BLaER1 treated with 17β-estradiol and CSF1 and Interleukin-3, amounts not matched to agents 10 nM and 100 nM (cell line): ENCODE measurements at regions not wholly inside any gene's neighbourhood (a gene's known extent, or its start where the extent isn't known, plus 50 kb on each side); places are given as distances from the start of the nearest gene placed in this dataset.
A peak's percentile ranks its signal among the peaks of the same experiment; 100 is the strongest.

Source experiments
- H3K27ac ChIP-seq, 11 experiments: shearing (Covaris generic); formaldehyde crosslinking; 2 replicates each; pipeline ENCODE4 v1.8.1; 2022
- H3K27me3 ChIP-seq, 11 experiments: shearing (Covaris generic); formaldehyde crosslinking; 2 replicates each; pipeline ENCODE4 v1.8.1; 2022
- H3K36me3 ChIP-seq, 11 experiments: shearing (Covaris generic); formaldehyde crosslinking; 2 replicates each; pipeline ENCODE4 v1.8.1; 2022
- H3K4me1 ChIP-seq, 10 experiments: shearing (Covaris generic); formaldehyde crosslinking; 2 replicates each; pipeline ENCODE4 v1.8.1; 2022
- H3K4me2 ChIP-seq, 11 experiments: shearing (Covaris generic); formaldehyde crosslinking; 2 replicates each; pipeline ENCODE4 v1.8.1; 2022
- H3K4me3 ChIP-seq, 10 experiments: shearing (Covaris generic); formaldehyde crosslinking; 2 replicates each; pipeline ENCODE4 v1.8.1; 2022
- H3K9ac ChIP-seq, 11 experiments: shearing (Covaris generic); formaldehyde crosslinking; 2 replicates each; pipeline ENCODE4 v1.8.1; 2022
- H3K9me3 ChIP-seq, 11 experiments: shearing (Covaris generic); formaldehyde crosslinking; replicated peaks in 1 of 11; 2 replicates each; pipeline ENCODE4 v1.8.1; 2022
- H4K20me1 ChIP-seq, 11 experiments: shearing (Covaris generic); formaldehyde crosslinking; 2 replicates each; pipeline ENCODE4 v1.8.1; 2022
- Cebpa-rat ChIP-seq, 11 experiments: shearing (Covaris generic); IDR thresholded peaks; 2 replicates each; pipeline ENCODE4 v1.8.1; 2022

GRCh38 chr12:61871485-61871810 lies 388.8 kb upstream of the USP15 start:
- Histone ChIP-seq H3K4me3 (peak overlapping the region in 2 of 10 experiments; percentile 1 to 6; a peak in 2 of 20 replicates), H3K4me1 (peaks cover 18 to 50% (median 29%) of the 10 kb centered on the region in 10 experiments), H3K9ac (peak overlapping the region in 7 of 11 experiments; percentile 35 to 59 (median 55); a peak in 11 of 22 replicates), H3K36me3 (no peaks in the 10 kb centered on the region), H3K27ac (peak overlapping the region; percentile 6 to 80 (median 67); a peak in 21 of 22 replicates), H3K9me3 (peaks cover 0 to 8% (median 0%) of the 10 kb centered on the region in 11 experiments; a peak in 4 of 22 replicates), H3K27me3 (no peaks in the 10 kb centered on the region), H4K20me1 (no peaks in the 10 kb centered on the region), H3K4me2 (peak overlapping the region; percentile 58 to 82 (median 71))
- TF ChIP-seq Cebpa-rat (IDR thresholded peaks at IDR 0.05), result no peak

GRCh38 chr12:61879229-61879628 lies 381.0 kb upstream of the USP15 start:
- Histone ChIP-seq H3K4me1 (no peaks in the 10 kb centered on the region), H3K9me3 (peaks cover 0 to 5% (median 0%) of the 10 kb centered on the region in 11 experiments; a peak in 1 of 22 replicates), H3K9ac (no peak overlapping the region), H3K27ac (no peak overlapping the region), H4K20me1 (no peaks in the 10 kb centered on the region), H3K27me3 (no peaks in the 10 kb centered on the region), H3K36me3 (no peaks in the 10 kb centered on the region), H3K4me2 (no peak overlapping the region), H3K4me3 (no peak overlapping the region)
- no peak for TF ChIP-seq Cebpa-rat (IDR thresholded peaks at IDR 0.05)

- H4K20me1 ChIP-seq, result no peaks in the 10 kb centered on the region
- no peak overlapping the region for H3K9ac ChIP-seq
- no peak overlapping the region for H3K4me2 ChIP-seq
- no peak overlapping the region for H3K4me3 ChIP-seq
- peaks cover 0 to 5% (median 0%) of the 10 kb centered on the region in 11 experiments; a peak in 1 of 22 replicates for H3K9me3 ChIP-seq
- no peak overlapping the region for H3K27ac ChIP-seq
- no peaks in the 10 kb centered on the region for H3K36me3 ChIP-seq
- H3K27me3 ChIP-seq, result no peaks in the 10 kb centered on the region
- no peak for TF ChIP-seq Cebpa-rat (IDR thresholded peaks at IDR 0.05)
- no peaks in the 10 kb centered on the region for H3K4me1 ChIP-seq
These were observed 380.0 kb upstream of the USP15 start for GRCh38 chr12:61880186-61880585.

GRCh38 chr12:61891632-61892031 lies 368.6 kb upstream of the USP15 start:
- Histone ChIP-seq H3K9ac (no peak overlapping the region), H3K9me3 (no peaks in the 10 kb centered on the region), H3K4me2 (peak overlapping the region in 2 of 11 experiments; percentile 38 to 43; a peak in 3 of 22 replicates), H3K27me3 (no peaks in the 10 kb centered on the region), H3K4me1 (peaks cover 0 to 8% (median 0%) of the 10 kb centered on the region in 10 experiments; a peak in 4 of 20 replicates), H4K20me1 (no peaks in the 10 kb centered on the region), H3K27ac (no peak overlapping the region), H3K36me3 (no peaks in the 10 kb centered on the region), H3K4me3 (no peak overlapping the region)
- TF ChIP-seq Cebpa-rat (IDR thresholded peaks at IDR 0.05), result no peak

GRCh38 chr12:61894168-61894567 lies 366.0 kb upstream of the USP15 start:
- H3K4me3 ChIP-seq, result no peak overlapping the region
- no peak for TF ChIP-seq Cebpa-rat (IDR thresholded peaks at IDR 0.05)
- H3K4me1 ChIP-seq, result peaks cover 0 to 8% (median 0%) of the 10 kb centered on the region in 10 experiments; a peak in 4 of 20 replicates
- H3K36me3 ChIP-seq, result peaks cover 0 to 7% (median 0%) of the 10 kb centered on the region in 11 experiments; a peak in 2 of 22 replicates
- H3K9ac ChIP-seq, result no peak overlapping the region
- H4K20me1 ChIP-seq, result no peaks in the 10 kb centered on the region
- no peaks in the 10 kb centered on the region for H3K27me3 ChIP-seq
- H3K27ac ChIP-seq, result no peak overlapping the region
- H3K4me2 ChIP-seq, result no peak overlapping the region
- H3K9me3 ChIP-seq, result peaks cover 20 to 23% (median 22%) of the 10 kb centered on the region in 11 experiments

GRCh38 chr12:61896436-61896835 lies 363.8 kb upstream of the USP15 start:
- Histone ChIP-seq H3K4me1 (peaks cover 0 to 6% (median 0%) of the 10 kb centered on the region in 10 experiments; a peak in 4 of 20 replicates), H3K27ac (no peak overlapping the region), H3K4me3 (no peak overlapping the region), H3K36me3 (peaks cover 0 to 7% (median 0%) of the 10 kb centered on the region in 11 experiments; a peak in 2 of 22 replicates), H3K9me3 (peaks cover 27 to 39% (median 31%) of the 10 kb centered on the region in 11 experiments), H3K4me2 (no peak overlapping the region), H4K20me1 (no peaks in the 10 kb centered on the region), H3K9ac (no peak overlapping the region), H3K27me3 (no peaks in the 10 kb centered on the region)
- no peak for TF ChIP-seq Cebpa-rat (IDR thresholded peaks at IDR 0.05)

- H3K4me2 ChIP-seq, result no peak overlapping the region
- peaks cover 0 to 7% (median 0%) of the 10 kb centered on the region in 11 experiments; a peak in 2 of 22 replicates for H3K36me3 ChIP-seq
- H3K4me3 ChIP-seq, result no peak overlapping the region
- H3K9ac ChIP-seq, result no peak overlapping the region
- H3K4me1 ChIP-seq, result no peaks in the 10 kb centered on the region
- no peaks in the 10 kb centered on the region for H4K20me1 ChIP-seq
- H3K27ac ChIP-seq, result no peak overlapping the region
- H3K27me3 ChIP-seq, result no peaks in the 10 kb centered on the region
- H3K9me3 ChIP-seq, result peaks cover 21 to 47% (median 34%) of the 10 kb centered on the region in 11 experiments
- TF ChIP-seq Cebpa-rat (IDR thresholded peaks at IDR 0.05), result no peak
These were observed 357.8 kb upstream of the USP15 start for GRCh38 chr12:61902403-61902802.

GRCh38 chr12:61911113-61911512 lies 349.1 kb upstream of the USP15 start:
- Histone ChIP-seq H3K27ac (no peak overlapping the region), H3K4me1 (peaks cover 0 to 6% (median 0%) of the 10 kb centered on the region in 10 experiments; a peak in 1 of 20 replicates), H4K20me1 (no peaks in the 10 kb centered on the region), H3K27me3 (no peaks in the 10 kb centered on the region), H3K9ac (no peak overlapping the region), H3K9me3 (peaks cover 0 to 17% (median 12%) of the 10 kb centered on the region in 11 experiments; a peak in 9 of 22 replicates), H3K4me2 (no peak overlapping the region), H3K36me3 (no peaks in the 10 kb centered on the region), H3K4me3 (no peak overlapping the region)
- no peak for TF ChIP-seq Cebpa-rat (IDR thresholded peaks at IDR 0.05)

GRCh38 chr12:61915420-61915819 lies 344.8 kb upstream of the USP15 start:
- Histone ChIP-seq H4K20me1 (no peaks in the 10 kb centered on the region), H3K9ac (no peak overlapping the region), H3K4me1 (peaks cover 0 to 26% (median 0%) of the 10 kb centered on the region in 10 experiments; a peak in 6 of 20 replicates), H3K9me3 (no peaks in the 10 kb centered on the region), H3K4me2 (no peak overlapping the region), H3K27me3 (no peaks in the 10 kb centered on the region), H3K36me3 (no peaks in the 10 kb centered on the region), H3K4me3 (no peak overlapping the region), H3K27ac (no peak overlapping the region)
- TF ChIP-seq Cebpa-rat (IDR thresholded peaks at IDR 0.05), result no peak

- H3K4me2 ChIP-seq, result no peak overlapping the region
- no peak for TF ChIP-seq Cebpa-rat (IDR thresholded peaks at IDR 0.05)
- H3K4me3 ChIP-seq, result no peak overlapping the region
- H3K4me1 ChIP-seq, result peaks cover 0 to 40% (median 0%) of the 10 kb centered on the region in 10 experiments; a peak in 6 of 20 replicates
- no peaks in the 10 kb centered on the region for H3K27me3 ChIP-seq
- H3K27ac ChIP-seq, result no peak overlapping the region
- no peaks in the 10 kb centered on the region for H4K20me1 ChIP-seq
- no peaks in the 10 kb centered on the region for H3K36me3 ChIP-seq
- no peaks in the 10 kb centered on the region for H3K9me3 ChIP-seq
- H3K9ac ChIP-seq, result no peak overlapping the region
These were observed 343.4 kb upstream of the USP15 start for GRCh38 chr12:61916831-61917230.
